ENCODE measurements at regions not wholly inside any gene's neighbourhood (a gene's known extent, or its start where the extent isn't known, plus 50 kb on each side); places are given as distances from the start of the nearest gene placed in this dataset.

DNA sequence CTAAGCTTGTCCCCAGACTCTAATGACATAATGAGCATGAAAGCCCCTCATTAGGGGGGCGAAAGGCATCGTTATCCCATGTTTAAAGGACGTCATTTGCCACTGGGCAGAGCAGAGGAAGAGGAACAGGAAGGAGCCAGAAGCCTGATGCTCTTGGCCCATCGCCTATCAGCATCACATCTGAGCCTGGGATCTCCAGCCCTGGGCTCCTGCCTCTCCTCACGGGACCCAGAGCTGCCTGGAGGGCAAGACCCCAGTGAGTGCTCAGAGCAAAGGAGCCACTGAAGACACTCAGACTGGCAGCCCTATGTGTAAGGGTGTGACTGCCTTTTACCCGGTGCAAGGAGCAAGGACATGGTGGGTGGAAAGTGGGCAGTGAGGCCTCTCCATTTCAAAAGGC lies 115.0 kb upstream of the ZNF507 start:
- TF ChIP-seq, protein P1, sequence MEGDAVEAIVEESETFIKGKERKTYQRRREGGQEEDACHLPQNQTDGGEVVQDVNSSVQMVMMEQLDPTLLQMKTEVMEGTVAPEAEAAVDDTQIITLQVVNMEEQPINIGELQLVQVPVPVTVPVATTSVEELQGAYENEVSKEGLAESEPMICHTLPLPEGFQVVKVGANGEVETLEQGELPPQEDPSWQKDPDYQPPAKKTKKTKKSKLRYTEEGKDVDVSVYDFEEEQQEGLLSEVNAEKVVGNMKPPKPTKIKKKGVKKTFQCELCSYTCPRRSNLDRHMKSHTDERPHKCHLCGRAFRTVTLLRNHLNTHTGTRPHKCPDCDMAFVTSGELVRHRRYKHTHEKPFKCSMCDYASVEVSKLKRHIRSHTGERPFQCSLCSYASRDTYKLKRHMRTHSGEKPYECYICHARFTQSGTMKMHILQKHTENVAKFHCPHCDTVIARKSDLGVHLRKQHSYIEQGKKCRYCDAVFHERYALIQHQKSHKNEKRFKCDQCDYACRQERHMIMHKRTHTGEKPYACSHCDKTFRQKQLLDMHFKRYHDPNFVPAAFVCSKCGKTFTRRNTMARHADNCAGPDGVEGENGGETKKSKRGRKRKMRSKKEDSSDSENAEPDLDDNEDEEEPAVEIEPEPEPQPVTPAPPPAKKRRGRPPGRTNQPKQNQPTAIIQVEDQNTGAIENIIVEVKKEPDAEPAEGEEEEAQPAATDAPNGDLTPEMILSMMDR (IDR thresholded peaks at IDR 0.05; ENCODE audit: insufficient read depth, low read length), result no peak
- TF ChIP-seq, protein P2, sequence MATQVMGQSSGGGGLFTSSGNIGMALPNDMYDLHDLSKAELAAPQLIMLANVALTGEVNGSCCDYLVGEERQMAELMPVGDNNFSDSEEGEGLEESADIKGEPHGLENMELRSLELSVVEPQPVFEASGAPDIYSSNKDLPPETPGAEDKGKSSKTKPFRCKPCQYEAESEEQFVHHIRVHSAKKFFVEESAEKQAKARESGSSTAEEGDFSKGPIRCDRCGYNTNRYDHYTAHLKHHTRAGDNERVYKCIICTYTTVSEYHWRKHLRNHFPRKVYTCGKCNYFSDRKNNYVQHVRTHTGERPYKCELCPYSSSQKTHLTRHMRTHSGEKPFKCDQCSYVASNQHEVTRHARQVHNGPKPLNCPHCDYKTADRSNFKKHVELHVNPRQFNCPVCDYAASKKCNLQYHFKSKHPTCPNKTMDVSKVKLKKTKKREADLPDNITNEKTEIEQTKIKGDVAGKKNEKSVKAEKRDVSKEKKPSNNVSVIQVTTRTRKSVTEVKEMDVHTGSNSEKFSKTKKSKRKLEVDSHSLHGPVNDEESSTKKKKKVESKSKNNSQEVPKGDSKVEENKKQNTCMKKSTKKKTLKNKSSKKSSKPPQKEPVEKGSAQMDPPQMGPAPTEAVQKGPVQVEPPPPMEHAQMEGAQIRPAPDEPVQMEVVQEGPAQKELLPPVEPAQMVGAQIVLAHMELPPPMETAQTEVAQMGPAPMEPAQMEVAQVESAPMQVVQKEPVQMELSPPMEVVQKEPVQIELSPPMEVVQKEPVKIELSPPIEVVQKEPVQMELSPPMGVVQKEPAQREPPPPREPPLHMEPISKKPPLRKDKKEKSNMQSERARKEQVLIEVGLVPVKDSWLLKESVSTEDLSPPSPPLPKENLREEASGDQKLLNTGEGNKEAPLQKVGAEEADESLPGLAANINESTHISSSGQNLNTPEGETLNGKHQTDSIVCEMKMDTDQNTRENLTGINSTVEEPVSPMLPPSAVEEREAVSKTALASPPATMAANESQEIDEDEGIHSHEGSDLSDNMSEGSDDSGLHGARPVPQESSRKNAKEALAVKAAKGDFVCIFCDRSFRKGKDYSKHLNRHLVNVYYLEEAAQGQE (IDR thresholded peaks at IDR 0.05; ENCODE audit: insufficient replicate concordance, low read depth), result no peak
- TF ChIP-seq POLR2AphosphoS5 (IDR thresholded peaks at IDR 0.05; ENCODE audit: low read depth) (no peak), GABPA (IDR thresholded peaks at IDR 0.05; ENCODE audit: low read depth) (no peak)

Data from HL-60 (cell line).